Left lung (tissue), 4 donors: ENCODE measurements at regions not wholly inside any gene's neighbourhood (a gene's known extent, or its start where the extent isn't known, plus 50 kb on each side); places are given as distances from the start of the nearest gene placed in this dataset.

Experiments
- ATAC-seq: fragments of 200-7000 bp; cut with Tn5 transposase; one replicate; pipeline ENCODE4 v1.9.1; 2020; ENCODE audit warnings: moderate library complexity
- DNase-seq, 4 donors: peaks; one replicate each; pipeline ENCODE4 v3.0.0-alpha.2; 2013 to 2020
- H3K27ac ChIP-seq, 2 donors: fragments of 200-600 bp; sonication (generic) in 1 of 2; one replicate each; pipeline versions ENCODE4 v1.5.0 to v1.8.0; 2020 to 2021
- H3K27me3 ChIP-seq, 2 donors: fragments of 200-600 bp; sonication (generic) in 1 of 2; one replicate each; pipeline versions ENCODE4 v1.5.0 to v1.8.0; 2020 to 2021
- H3K36me3 ChIP-seq, 2 donors: fragments of 200-600 bp; sonication (generic) in 1 of 2; one replicate each; pipeline versions ENCODE4 v1.5.0 to v1.8.0; 2020 to 2021
- H3K4me1 ChIP-seq, 2 donors: fragments of 200-600 bp; one replicate each; pipeline ENCODE4 v1.8.0; 2021
- H3K4me3 ChIP-seq, 2 donors: fragments of 200-600 bp; sonication (generic) in 1 of 2; one replicate each; pipeline versions ENCODE4 v1.5.0 to v1.8.0; 2020 to 2021; ENCODE audit warnings: mild to moderate bottlenecking in 1 of 2
- H3K9me3 ChIP-seq, 2 donors: fragments of 200-600 bp; sonication (generic) in 1 of 2; one replicate each; pipeline versions ENCODE4 v1.5.0 to v1.8.0; 2020 to 2021
- intact Hi-C, 2 donors: fragments of 100-400 bp; cut with DNase I; formaldehyde crosslinking; loops; one replicate each; pipeline versions ENCODE4 v1.11.2 to v1.14.2; 2022
- TF ChIP-seq, protein P1 (sequence below), 2 donors: fragments of 200-600 bp; sonication (generic) in 1 of 2; IDR thresholded peaks; one replicate each; pipeline versions ENCODE4 v1.5.0 to v1.8.0; 2021; ENCODE audit warnings: antibody characterized with exemption in 2 of 2
- donor health status: DM: no; HTN: yes; CAD: no.
- donor health status: DM: no; HTN: no; CAD: no.

DNA sequence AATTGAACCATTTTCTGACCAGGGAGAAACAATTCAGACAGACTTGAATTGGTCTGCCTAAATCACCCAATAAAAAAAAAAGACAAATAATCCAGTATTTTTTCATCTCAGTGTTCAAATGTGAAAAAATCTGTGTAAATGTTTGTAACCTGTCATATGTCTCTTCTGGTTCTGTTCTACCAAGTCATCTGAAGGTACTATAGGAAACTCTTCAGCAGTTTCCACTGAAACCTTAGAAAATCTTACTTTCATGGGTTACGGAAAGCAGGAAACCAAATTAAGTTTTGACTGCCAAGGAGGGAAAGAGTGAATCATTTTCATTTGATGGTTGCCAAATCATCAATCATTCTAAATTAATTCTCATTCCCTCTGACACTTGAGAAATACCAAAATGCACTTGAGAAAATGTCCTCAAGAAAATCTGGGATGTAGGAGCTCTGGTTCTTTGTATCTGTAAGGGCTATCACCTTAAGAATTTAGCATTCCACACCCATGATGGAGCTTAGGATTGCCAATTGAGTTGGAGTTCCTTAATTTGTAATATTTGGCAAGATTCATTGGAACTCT lies 278.2 kb upstream of the KCNH8 start:
- intact Hi-C loops: no loop called here
- no peak for ATAC-seq
- H3K4me1 ChIP-seq: no peaks in the 10 kb centered on the region
- DNase-seq: no peak
- H3K27ac ChIP-seq: no peak overlapping the region
- no peaks in the 10 kb centered on the region for H3K27me3 ChIP-seq
- no peaks in the 10 kb centered on the region for H3K36me3 ChIP-seq
- no peak overlapping the region for H3K4me3 ChIP-seq
- no peaks in the 10 kb centered on the region for H3K9me3 ChIP-seq
- TF ChIP-seq, protein P1, sequence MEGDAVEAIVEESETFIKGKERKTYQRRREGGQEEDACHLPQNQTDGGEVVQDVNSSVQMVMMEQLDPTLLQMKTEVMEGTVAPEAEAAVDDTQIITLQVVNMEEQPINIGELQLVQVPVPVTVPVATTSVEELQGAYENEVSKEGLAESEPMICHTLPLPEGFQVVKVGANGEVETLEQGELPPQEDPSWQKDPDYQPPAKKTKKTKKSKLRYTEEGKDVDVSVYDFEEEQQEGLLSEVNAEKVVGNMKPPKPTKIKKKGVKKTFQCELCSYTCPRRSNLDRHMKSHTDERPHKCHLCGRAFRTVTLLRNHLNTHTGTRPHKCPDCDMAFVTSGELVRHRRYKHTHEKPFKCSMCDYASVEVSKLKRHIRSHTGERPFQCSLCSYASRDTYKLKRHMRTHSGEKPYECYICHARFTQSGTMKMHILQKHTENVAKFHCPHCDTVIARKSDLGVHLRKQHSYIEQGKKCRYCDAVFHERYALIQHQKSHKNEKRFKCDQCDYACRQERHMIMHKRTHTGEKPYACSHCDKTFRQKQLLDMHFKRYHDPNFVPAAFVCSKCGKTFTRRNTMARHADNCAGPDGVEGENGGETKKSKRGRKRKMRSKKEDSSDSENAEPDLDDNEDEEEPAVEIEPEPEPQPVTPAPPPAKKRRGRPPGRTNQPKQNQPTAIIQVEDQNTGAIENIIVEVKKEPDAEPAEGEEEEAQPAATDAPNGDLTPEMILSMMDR (IDR thresholded peaks at IDR 0.05): no peak

DNA sequence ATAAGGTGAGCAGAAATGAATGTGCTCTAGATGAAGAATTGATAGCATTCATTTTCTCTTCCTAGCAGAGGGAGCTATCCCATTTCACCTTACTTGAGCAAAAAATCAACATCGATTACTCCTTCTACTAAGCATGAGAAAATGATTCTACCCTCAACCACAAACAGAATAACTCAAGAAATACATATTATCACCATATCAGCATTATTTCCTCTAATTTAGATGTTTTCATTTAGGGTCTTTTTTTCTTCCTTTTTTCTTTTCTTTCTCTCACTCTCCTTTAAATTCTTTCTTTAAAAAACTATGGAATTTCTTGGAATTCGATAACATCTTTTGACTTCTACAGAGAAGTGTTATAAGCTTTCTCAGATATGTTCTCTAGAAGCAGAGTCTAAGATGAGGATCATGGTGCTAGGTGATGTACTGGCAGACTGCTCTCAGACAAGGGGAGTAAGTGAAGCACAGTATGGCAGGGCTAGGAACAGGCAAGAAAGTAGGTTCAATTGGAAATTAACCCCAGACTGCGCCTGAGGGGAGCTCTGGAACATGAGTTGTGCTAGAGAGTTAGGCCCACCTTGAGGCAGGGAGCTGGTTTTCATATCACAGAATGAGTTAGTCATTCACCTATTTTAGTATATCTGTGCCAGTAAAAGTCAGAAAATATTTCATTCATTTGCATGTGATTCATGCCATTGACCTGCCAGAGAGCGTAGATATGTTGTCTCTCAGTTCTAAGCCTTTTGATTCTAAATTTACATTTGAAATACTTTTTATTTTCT lies 279.2 kb upstream of the KCNH8 start:
- Histone ChIP-seq H3K27ac (no peak overlapping the region), H3K4me1 (no peaks in the 10 kb centered on the region), H3K36me3 (no peaks in the 10 kb centered on the region), H3K27me3 (no peaks in the 10 kb centered on the region), H3K4me3 (no peak overlapping the region), H3K9me3 (no peaks in the 10 kb centered on the region)
- no peak for DNase-seq
- TF ChIP-seq, protein P1 (IDR thresholded peaks at IDR 0.05): no peak
- intact Hi-C loops: no loop called here
- no peak for ATAC-seq

DNA sequence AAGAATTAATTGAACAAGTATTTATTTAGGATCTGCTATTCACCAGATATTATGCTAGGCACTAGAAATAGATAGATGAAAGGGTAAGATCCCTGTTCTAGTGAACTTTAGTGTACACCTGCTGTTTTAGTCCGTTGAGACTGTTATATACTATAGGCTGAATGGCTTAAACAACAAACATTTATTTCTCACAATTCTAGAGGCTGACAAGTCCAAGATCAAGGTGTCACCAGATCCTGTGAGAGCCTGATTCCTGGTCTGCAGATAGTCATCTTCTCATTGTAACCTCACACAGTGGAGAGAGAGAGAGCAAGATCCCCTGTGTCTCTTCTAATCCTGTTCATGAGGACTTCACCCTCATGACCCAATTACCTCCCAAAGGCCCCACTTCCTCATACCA lies 281.4 kb upstream of the KCNH8 start:
- TF ChIP-seq, protein P1 (IDR thresholded peaks at IDR 0.05): no peak

DNA sequence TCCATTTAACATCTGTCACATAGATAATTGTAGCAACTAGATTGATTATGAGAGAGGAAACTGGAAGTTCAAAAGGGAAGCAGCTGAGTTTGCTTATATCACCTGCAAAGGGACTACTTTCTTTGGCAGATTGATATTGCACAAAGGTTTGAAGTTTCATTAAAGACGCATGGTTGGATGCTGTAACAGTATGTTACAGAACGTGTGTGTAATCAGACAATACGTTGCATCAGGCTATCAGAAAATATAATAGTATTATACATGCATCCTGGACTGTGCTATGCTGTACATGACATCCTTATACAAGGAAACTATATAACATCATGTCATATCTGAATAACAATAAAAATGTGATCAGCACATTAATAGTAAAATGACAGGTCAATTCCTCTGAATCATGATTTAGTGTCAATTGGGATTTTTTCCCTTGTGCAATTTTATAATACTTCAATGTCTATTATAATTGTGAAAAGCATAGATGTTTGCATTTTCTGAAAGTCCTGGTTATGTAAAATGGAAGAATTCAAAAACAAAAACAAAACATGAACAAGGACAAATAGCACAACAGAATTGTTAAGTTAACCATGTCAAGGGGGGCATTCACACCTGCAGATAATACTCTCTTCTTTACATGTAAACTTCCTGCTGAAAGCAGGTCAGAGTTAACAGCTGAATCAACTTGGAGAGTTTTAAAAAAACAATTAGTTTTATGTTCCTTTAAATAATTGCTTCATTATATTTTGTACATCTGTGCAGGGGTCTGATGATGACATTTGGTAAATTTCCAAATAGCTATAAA lies 283.2 kb upstream of the KCNH8 start:
- TF ChIP-seq, protein P1 (IDR thresholded peaks at IDR 0.05): no peak
- H3K9me3 ChIP-seq: no peaks in the 10 kb centered on the region
- no peak overlapping the region for H3K27ac ChIP-seq
- H3K36me3 ChIP-seq: no peaks in the 10 kb centered on the region
- ATAC-seq: no peak
- no peak for DNase-seq
- H3K27me3 ChIP-seq: no peaks in the 10 kb centered on the region
- no peak overlapping the region for H3K4me3 ChIP-seq
- intact Hi-C loops: no loop called here
- no peaks in the 10 kb centered on the region for H3K4me1 ChIP-seq

More for the DNA sequence above, 281.4 kb upstream of the KCNH8 start:
- Histone ChIP-seq H3K4me3 (no peak overlapping the region), H3K9me3 (no peaks in the 10 kb centered on the region), H3K27ac (no peak overlapping the region), H3K36me3 (no peaks in the 10 kb centered on the region), H3K4me1 (no peaks in the 10 kb centered on the region), H3K27me3 (no peaks in the 10 kb centered on the region)
- ATAC-seq (no peak), DNase-seq (no peak)
- intact Hi-C loops: no loop called here

DNA sequence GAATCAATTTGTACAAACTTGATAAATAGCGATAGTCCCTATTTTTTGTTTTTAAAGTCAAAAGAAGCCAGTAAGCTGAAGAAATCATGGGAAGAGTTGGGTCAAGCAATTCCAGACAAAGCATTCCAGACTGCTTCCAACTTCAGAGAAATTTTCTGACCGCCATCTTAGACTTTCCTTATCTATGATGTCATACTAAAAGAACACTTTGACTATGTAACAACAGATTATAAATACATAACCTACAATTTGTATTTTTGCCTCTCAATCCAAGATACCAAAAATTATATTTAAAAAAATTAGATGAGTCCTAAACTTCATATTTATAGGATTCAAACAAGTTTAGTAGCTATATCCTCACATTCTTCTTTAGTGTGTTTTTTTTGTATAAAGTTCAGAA lies 286.2 kb upstream of the KCNH8 start:
- Histone ChIP-seq H3K4me3 (no peak overlapping the region), H3K27me3 (no peaks in the 10 kb centered on the region), H3K36me3 (no peaks in the 10 kb centered on the region), H3K4me1 (no peaks in the 10 kb centered on the region), H3K27ac (no peak overlapping the region), H3K9me3 (no peaks in the 10 kb centered on the region)
- DNase-seq (no peak), ATAC-seq (no peak)
- intact Hi-C loops: no loop called here
- TF ChIP-seq, protein P1 (IDR thresholded peaks at IDR 0.05): no peak
